ENCODE measurements at regions not wholly inside any gene's neighbourhood (a gene's known extent, or its start where the extent isn't known, plus 50 kb on each side); places are given as distances from the start of the nearest gene placed in this dataset.

GRCh38 chr9:107627781-107628180 is 138.2 kb upstream of the KLF4 start:
- Histone ChIP-seq H3K79me2 (replicated peaks; ENCODE audit: insufficient read depth) (no peaks in the 10 kb centered on the region), H4K20me1 (replicated peaks; ENCODE audit: insufficient read depth) (no peaks in the 10 kb centered on the region), H2AFZ (peak overlapping the region; percentile 63; the same call in 1 of the 2 replicates), H3K27me3 (ENCODE audit: insufficient read depth) (no peaks in the 10 kb centered on the region), H3K4me1 (ENCODE audit: insufficient read depth) (peaks cover 10% of the 10 kb centered on the region), H3K36me3 (ENCODE audit: insufficient read depth) (no peaks in the 10 kb centered on the region), H3K27ac (ENCODE audit: low read depth) (no peak overlapping the region), H3K4me3 (no peak overlapping the region), H3F3A (replicated peaks; ENCODE audit: low read depth) (no peaks in the 10 kb centered on the region), H3K4me2 (no peak overlapping the region), H3K9me2 (ENCODE audit: insufficient read depth) (peaks cover 8% of the 10 kb centered on the region; the same call in 1 of the 2 replicates)
- Mint-ChIP-seq H3K27ac (no peak overlapping the region), H3K4me1 (peaks cover 35% of the 10 kb centered on the region), H3K9me3 (no peaks in the 10 kb centered on the region; the same call in 2 of the 3 replicates), H3K4me3 (no peak overlapping the region), H3K27me3 (ENCODE audit: insufficient read depth, low read depth, poor library complexity) (peaks cover 8% of the 10 kb centered on the region), H3K36me3 (ENCODE audit: low read depth) (no peaks in the 10 kb centered on the region)
- DNase-seq (ENCODE audit: low spot score) (no peak), ATAC-seq (peak; percentile 25; the same call in 1 of the 3 replicates)
- TF ChIP-seq, protein P1, sequence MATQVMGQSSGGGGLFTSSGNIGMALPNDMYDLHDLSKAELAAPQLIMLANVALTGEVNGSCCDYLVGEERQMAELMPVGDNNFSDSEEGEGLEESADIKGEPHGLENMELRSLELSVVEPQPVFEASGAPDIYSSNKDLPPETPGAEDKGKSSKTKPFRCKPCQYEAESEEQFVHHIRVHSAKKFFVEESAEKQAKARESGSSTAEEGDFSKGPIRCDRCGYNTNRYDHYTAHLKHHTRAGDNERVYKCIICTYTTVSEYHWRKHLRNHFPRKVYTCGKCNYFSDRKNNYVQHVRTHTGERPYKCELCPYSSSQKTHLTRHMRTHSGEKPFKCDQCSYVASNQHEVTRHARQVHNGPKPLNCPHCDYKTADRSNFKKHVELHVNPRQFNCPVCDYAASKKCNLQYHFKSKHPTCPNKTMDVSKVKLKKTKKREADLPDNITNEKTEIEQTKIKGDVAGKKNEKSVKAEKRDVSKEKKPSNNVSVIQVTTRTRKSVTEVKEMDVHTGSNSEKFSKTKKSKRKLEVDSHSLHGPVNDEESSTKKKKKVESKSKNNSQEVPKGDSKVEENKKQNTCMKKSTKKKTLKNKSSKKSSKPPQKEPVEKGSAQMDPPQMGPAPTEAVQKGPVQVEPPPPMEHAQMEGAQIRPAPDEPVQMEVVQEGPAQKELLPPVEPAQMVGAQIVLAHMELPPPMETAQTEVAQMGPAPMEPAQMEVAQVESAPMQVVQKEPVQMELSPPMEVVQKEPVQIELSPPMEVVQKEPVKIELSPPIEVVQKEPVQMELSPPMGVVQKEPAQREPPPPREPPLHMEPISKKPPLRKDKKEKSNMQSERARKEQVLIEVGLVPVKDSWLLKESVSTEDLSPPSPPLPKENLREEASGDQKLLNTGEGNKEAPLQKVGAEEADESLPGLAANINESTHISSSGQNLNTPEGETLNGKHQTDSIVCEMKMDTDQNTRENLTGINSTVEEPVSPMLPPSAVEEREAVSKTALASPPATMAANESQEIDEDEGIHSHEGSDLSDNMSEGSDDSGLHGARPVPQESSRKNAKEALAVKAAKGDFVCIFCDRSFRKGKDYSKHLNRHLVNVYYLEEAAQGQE (IDR thresholded peaks at IDR 0.05; ENCODE audit: unreplicated experiment): no peak
- TF ChIP-seq JUNB (IDR thresholded peaks at IDR 0.05; ENCODE audit: unreplicated experiment) (no peak), NANOG (IDR thresholded peaks at IDR 0.05; ENCODE audit: borderline replicate concordance) (no peak), EZH2phosphoT487 (IDR thresholded peaks at IDR 0.05; ENCODE audit: unreplicated experiment) (no peak), STAT1 (IDR thresholded peaks at IDR 0.05; ENCODE audit: unreplicated experiment) (no peak), CTCF (conservative IDR thresholded peaks at IDR 0.05; ENCODE audit: low read depth in 2 of 2) (no peak), ETS1 (IDR thresholded peaks at IDR 0.05) (no peak), POLR2AphosphoS5 (IDR thresholded peaks at IDR 0.05; ENCODE audit: low read depth) (no peak), ZNF114 (CRISPR knock-in tag; IDR thresholded peaks at IDR 0.05) (no peak), EZH2 (IDR thresholded peaks at IDR 0.05; ENCODE audit: low read depth, unreplicated experiment) (no peak), ZNF331 (CRISPR knock-in tag; IDR thresholded peaks at IDR 0.05; ENCODE audit: low read depth) (no peak), CREB1 (CRISPR knock-in tag; IDR thresholded peaks at IDR 0.05; ENCODE audit: low read depth) (no peak)
- TF ChIP-seq, protein P2, sequence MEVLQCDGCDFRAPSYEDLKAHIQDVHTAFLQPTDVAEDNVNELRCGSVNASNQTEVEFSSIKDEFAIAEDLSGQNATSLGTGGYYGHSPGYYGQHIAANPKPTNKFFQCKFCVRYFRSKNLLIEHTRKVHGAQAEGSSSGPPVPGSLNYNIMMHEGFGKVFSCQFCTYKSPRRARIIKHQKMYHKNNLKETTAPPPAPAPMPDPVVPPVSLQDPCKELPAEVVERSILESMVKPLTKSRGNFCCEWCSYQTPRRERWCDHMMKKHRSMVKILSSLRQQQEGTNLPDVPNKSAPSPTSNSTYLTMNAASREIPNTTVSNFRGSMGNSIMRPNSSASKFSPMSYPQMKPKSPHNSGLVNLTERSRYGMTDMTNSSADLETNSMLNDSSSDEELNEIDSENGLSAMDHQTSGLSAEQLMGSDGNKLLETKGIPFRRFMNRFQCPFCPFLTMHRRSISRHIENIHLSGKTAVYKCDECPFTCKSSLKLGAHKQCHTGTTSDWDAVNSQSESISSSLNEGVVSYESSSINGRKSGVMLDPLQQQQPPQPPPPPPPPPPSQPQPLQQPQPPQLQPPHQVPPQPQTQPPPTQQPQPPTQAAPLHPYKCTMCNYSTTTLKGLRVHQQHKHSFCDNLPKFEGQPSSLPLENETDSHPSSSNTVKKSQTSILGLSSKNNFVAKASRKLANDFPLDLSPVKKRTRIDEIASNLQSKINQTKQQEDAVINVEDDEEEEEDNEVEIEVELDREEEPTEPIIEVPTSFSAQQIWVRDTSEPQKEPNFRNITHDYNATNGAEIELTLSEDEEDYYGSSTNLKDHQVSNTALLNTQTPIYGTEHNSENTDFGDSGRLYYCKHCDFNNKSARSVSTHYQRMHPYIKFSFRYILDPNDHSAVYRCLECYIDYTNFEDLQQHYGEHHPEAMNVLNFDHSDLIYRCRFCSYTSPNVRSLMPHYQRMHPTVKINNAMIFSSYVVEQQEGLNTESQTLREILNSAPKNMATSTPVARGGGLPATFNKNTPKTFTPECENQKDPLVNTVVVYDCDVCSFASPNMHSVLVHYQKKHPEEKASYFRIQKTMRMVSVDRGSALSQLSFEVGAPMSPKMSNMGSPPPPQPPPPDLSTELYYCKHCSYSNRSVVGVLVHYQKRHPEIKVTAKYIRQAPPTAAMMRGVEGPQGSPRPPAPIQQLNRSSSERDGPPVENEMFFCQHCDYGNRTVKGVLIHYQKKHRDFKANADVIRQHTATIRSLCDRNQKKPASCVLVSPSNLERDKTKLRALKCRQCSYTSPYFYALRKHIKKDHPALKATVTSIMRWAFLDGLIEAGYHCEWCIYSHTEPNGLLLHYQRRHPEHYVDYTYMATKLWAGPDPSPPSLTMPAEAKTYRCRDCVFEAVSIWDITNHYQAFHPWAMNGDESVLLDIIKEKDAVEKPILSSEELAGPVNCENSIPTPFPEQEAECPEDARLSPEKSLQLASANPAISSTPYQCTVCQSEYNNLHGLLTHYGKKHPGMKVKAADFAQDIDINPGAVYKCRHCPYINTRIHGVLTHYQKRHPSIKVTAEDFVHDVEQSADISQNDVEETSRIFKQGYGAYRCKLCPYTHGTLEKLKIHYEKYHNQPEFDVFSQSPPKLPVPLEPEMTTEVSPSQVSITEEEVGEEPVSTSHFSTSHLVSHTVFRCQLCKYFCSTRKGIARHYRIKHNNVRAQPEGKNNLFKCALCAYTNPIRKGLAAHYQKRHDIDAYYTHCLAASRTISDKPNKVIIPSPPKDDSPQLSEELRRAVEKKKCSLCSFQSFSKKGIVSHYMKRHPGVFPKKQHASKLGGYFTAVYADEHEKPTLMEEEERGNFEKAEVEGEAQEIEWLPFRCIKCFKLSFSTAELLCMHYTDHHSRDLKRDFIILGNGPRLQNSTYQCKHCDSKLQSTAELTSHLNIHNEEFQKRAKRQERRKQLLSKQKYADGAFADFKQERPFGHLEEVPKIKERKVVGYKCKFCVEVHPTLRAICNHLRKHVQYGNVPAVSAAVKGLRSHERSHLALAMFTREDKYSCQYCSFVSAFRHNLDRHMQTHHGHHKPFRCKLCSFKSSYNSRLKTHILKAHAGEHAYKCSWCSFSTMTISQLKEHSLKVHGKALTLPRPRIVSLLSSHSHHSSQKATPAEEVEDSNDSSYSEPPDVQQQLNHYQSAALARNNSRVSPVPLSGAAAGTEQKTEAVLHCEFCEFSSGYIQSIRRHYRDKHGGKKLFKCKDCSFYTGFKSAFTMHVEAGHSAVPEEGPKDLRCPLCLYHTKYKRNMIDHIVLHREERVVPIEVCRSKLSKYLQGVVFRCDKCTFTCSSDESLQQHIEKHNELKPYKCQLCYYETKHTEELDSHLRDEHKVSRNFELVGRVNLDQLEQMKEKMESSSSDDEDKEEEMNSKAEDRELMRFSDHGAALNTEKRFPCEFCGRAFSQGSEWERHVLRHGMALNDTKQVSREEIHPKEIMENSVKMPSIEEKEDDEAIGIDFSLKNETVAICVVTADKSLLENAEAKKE (CRISPR knock-in tag; IDR thresholded peaks at IDR 0.05): no peak

Measured in GM23338 (cell line).